ENCODE measurements at regions not wholly inside any gene's neighbourhood (a gene's known extent, or its start where the extent isn't known, plus 50 kb on each side); places are given as distances from the start of the nearest gene placed in this dataset.

GRCh38 chr13:100754459-100754858 lies 79.9 kb upstream of the TMTC4 start:
- FAIRE-seq: no peak
- no peak for DNase-seq (ENCODE audit: low read depth, low spot score)

GRCh38 chr13:100753376-100753775 lies 78.8 kb upstream of the TMTC4 start:
- Histone ChIP-seq H3K4me3 (ENCODE audit: control insufficient read depth in 2 of 3, extremely low read depth in 1 of 3, insufficient read depth in 2 of 3, low read depth in 1 of 3, low read length in 3 of 3) (no peak overlapping the region), H4K20me1 (ENCODE audit: control insufficient read depth, extremely low read depth, insufficient read depth, low read length) (no peaks in the 10 kb centered on the region), H2AFZ (ENCODE audit: control insufficient read depth, low read length) (no peak overlapping the region), H3K27ac (ENCODE audit: control insufficient read depth, insufficient read depth, low read length) (no peak overlapping the region), H3K4me1 (ENCODE audit: control insufficient read depth, extremely low read depth, insufficient read depth, low read length) (no peaks in the 10 kb centered on the region), H3K4me2 (ENCODE audit: control insufficient read depth, extremely low read depth, insufficient read depth, low read depth, low read length) (no peak overlapping the region), H3K36me3 (ENCODE audit: control insufficient read depth in 2 of 2, extremely low read depth in 1 of 2, insufficient read depth in 2 of 2, low read length in 2 of 2) (no peaks in the 10 kb centered on the region), H3K27me3 (ENCODE audit: control insufficient read depth, extremely low read depth, insufficient read depth, low read length) (no peaks in the 10 kb centered on the region), H3K9me1 (ENCODE audit: control insufficient read depth, extremely low read depth, insufficient read depth, low read length) (no peaks in the 10 kb centered on the region), H3K9ac (ENCODE audit: control insufficient read depth, extremely low read depth, insufficient read depth, low read length) (no peak overlapping the region), H3K9me3 (ENCODE audit: control insufficient read depth, low read depth, low read length) (no peaks in the 10 kb centered on the region), H3K79me2 (ENCODE audit: control insufficient read depth, insufficient read depth, low read length) (no peaks in the 10 kb centered on the region)
- DNase-seq (ENCODE audit: low read depth, low spot score): no peak
- no peak for FAIRE-seq
- dilution Hi-C loops (cut with MboI; ENCODE audit: extremely low pct_ligation_motif_present, low sequenced_read_pairs): no loop called here
- TF ChIP-seq CTCF (optimal IDR thresholded peaks at IDR 0.05 in 1 of 3, IDR thresholded peaks at IDR 0.05 in 1 of 3, conservative IDR thresholded peaks at IDR 0.05 in 1 of 3; ENCODE audit: extremely low read depth in 1 of 3, insufficient read depth in 2 of 3, low read length in 3 of 3) (no peak), EZH2 (IDR thresholded peaks at IDR 0.05; ENCODE audit: low read length) (no peak)

More at GRCh38 chr13:100754459-100754858, 79.9 kb upstream of the TMTC4 start:
- Histone ChIP-seq H3K27ac (ENCODE audit: control insufficient read depth, insufficient read depth, low read length) (no peak overlapping the region), H2AFZ (ENCODE audit: control insufficient read depth, low read length) (no peak overlapping the region), H3K9me3 (ENCODE audit: control insufficient read depth, low read depth, low read length) (no peaks in the 10 kb centered on the region), H3K27me3 (ENCODE audit: control insufficient read depth, extremely low read depth, insufficient read depth, low read length) (no peaks in the 10 kb centered on the region), H3K4me3 (ENCODE audit: control insufficient read depth in 2 of 3, extremely low read depth in 1 of 3, insufficient read depth in 2 of 3, low read depth in 1 of 3, low read length in 3 of 3) (no peak overlapping the region), H3K79me2 (ENCODE audit: control insufficient read depth, insufficient read depth, low read length) (no peaks in the 10 kb centered on the region), H3K9ac (ENCODE audit: control insufficient read depth, extremely low read depth, insufficient read depth, low read length) (no peak overlapping the region), H3K36me3 (ENCODE audit: control insufficient read depth in 2 of 2, extremely low read depth in 1 of 2, insufficient read depth in 2 of 2, low read length in 2 of 2) (no peaks in the 10 kb centered on the region), H3K4me1 (ENCODE audit: control insufficient read depth, extremely low read depth, insufficient read depth, low read length) (no peaks in the 10 kb centered on the region), H3K4me2 (ENCODE audit: control insufficient read depth, extremely low read depth, insufficient read depth, low read depth, low read length) (no peak overlapping the region), H3K9me1 (ENCODE audit: control insufficient read depth, extremely low read depth, insufficient read depth, low read length) (no peaks in the 10 kb centered on the region), H4K20me1 (ENCODE audit: control insufficient read depth, extremely low read depth, insufficient read depth, low read length) (no peaks in the 10 kb centered on the region)
- TF ChIP-seq CTCF (optimal IDR thresholded peaks at IDR 0.05 in 1 of 3, IDR thresholded peaks at IDR 0.05 in 1 of 3, conservative IDR thresholded peaks at IDR 0.05 in 1 of 3; ENCODE audit: extremely low read depth in 1 of 3, insufficient read depth in 2 of 3, low read length in 3 of 3): no peak
- TF ChIP-seq EZH2 (IDR thresholded peaks at IDR 0.05; ENCODE audit: low read length): no peak
- dilution Hi-C loops (cut with MboI; ENCODE audit: extremely low pct_ligation_motif_present, low sequenced_read_pairs): no loop called here
